B cell (primary cell): ENCODE measurements at regions not wholly inside any gene's neighbourhood (a gene's known extent, or its start where the extent isn't known, plus 50 kb on each side); places are given as distances from the start of the nearest gene placed in this dataset.

Experiments
- EZH2 ChIP-seq: IDR thresholded peaks from 2 replicates; pipeline ENCODE4 v1.6.1; 2012; ENCODE audit warnings: borderline replicate concordance, low read depth, mild to moderate bottlenecking, moderate library complexity, low read length; ENCODE audit not compliant: insufficient read depth, poor library complexity, severe bottlenecking
- TF ChIP-seq, protein P1 (sequence below): fragments of 200-600 bp; IDR thresholded peaks from one replicate; pipeline ENCODE4 v1.8.0; 2022; ENCODE audit warnings: antibody characterized with exemption, mild to moderate bottlenecking

DNA sequence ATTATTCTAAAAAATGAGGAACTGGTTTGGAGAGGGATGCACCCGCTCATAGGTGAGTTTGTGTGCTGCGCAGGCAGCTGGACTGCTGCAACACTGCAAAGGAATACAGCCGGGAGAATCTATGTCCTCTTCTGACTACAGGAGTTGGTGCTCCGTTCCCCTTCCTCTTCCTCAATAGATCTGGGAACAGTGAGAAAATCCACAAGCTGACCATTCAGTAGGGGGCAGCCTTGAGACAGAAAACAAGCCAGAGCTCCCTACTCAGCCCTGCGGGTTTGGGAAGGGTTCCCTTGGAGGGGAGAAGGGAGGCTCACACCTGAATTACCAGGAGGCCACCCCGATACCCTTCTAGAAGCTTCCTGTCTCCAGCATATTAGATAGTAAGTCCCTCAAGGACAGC is 87.3 kb upstream of the FOXI2 start:
- TF ChIP-seq, protein P1, sequence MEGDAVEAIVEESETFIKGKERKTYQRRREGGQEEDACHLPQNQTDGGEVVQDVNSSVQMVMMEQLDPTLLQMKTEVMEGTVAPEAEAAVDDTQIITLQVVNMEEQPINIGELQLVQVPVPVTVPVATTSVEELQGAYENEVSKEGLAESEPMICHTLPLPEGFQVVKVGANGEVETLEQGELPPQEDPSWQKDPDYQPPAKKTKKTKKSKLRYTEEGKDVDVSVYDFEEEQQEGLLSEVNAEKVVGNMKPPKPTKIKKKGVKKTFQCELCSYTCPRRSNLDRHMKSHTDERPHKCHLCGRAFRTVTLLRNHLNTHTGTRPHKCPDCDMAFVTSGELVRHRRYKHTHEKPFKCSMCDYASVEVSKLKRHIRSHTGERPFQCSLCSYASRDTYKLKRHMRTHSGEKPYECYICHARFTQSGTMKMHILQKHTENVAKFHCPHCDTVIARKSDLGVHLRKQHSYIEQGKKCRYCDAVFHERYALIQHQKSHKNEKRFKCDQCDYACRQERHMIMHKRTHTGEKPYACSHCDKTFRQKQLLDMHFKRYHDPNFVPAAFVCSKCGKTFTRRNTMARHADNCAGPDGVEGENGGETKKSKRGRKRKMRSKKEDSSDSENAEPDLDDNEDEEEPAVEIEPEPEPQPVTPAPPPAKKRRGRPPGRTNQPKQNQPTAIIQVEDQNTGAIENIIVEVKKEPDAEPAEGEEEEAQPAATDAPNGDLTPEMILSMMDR: no peak
- no peak for TF ChIP-seq EZH2
